Epithelial cell of proximal tubule (primary cell): ENCODE measurements at regions not wholly inside any gene's neighbourhood (a gene's known extent, or its start where the extent isn't known, plus 50 kb on each side); places are given as distances from the start of the nearest gene placed in this dataset.

Experiments used
- DNase-seq: peaks from one replicate; pipeline ENCODE4 v3.0.0-alpha.2; 2011; ENCODE audit warnings: low read depth
- H3K4me3 ChIP-seq: 2 replicates; pipeline ENCODE4 v1.5.1; 2011; ENCODE audit warnings: low read depth, mild to moderate bottlenecking, low read length
- TF ChIP-seq, protein P1 (sequence below): conservative IDR thresholded peaks from 2 replicates; pipeline ENCODE4 v1.5.1; 2012; ENCODE audit warnings: low read depth, mild to moderate bottlenecking, low read length

DNA sequence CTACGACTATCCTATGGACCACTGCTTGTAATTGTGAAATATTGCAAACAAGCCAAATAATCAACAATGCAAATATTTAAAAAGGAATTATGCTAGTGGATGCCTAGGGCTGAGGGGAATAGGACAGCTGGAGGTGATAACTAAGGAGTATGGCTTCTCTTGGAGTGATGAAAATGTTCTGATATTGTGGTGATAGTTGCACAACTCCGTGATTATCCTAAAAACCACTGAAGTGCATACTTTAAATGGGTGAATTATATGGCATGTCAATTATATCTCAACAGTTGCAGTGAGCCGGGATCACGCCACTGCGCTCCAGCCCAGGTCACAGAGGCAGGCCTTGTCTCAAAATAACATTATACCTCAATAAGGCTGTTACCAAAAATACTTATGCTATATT is 125.1 kb upstream of the SH3BP4 start:
- no peak overlapping the region for H3K4me3 ChIP-seq
- DNase-seq = no peak
- TF ChIP-seq, protein P1, sequence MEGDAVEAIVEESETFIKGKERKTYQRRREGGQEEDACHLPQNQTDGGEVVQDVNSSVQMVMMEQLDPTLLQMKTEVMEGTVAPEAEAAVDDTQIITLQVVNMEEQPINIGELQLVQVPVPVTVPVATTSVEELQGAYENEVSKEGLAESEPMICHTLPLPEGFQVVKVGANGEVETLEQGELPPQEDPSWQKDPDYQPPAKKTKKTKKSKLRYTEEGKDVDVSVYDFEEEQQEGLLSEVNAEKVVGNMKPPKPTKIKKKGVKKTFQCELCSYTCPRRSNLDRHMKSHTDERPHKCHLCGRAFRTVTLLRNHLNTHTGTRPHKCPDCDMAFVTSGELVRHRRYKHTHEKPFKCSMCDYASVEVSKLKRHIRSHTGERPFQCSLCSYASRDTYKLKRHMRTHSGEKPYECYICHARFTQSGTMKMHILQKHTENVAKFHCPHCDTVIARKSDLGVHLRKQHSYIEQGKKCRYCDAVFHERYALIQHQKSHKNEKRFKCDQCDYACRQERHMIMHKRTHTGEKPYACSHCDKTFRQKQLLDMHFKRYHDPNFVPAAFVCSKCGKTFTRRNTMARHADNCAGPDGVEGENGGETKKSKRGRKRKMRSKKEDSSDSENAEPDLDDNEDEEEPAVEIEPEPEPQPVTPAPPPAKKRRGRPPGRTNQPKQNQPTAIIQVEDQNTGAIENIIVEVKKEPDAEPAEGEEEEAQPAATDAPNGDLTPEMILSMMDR = no peak

DNA sequence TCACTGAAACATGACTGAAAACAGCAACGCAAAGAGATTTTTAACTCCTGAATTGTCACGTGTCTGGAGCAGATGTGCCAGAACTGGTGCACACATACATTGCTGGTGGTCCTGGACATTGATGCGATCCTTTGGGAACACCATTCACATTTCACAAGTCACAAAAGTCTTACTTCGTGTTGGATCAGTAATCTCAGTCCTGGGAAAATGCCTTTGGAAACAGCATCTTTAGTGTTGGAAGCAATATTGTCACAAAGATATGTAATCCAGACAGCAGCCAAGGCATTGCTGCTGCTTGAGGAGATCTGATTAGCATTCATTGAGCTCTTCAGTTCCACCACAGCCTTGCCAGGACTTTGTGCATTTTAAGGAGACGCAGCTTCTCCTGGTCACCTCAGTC is 126.2 kb upstream of the SH3BP4 start:
- DNase-seq = no peak
- H3K4me3 ChIP-seq = no peak overlapping the region
- TF ChIP-seq, protein P1 = no peak

DNA sequence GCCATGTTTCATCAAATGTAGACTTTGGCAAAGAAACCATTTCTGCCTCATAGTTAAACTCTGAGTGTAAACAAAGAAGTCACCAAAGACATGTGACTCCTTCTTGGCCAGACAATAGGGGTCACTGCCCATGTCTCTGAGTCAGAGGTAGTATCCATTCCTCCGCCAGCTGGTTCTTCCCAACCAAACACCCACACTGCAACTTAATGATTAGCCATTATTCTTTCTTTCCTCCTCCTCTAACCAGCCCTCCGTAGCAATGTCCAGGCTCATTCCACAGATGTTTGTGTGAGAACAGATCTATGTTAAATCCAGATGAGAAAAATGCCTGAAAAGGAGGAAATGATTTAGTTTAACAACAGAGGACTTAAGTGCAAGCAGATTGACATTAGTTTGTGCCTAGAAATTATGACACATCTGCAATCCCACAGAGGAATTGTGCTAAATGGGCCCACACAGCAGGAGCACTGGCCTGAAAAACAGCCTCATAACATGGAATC is 127.9 kb upstream of the SH3BP4 start:
- H3K4me3 ChIP-seq = no peak overlapping the region
- TF ChIP-seq, protein P1 = no peak
- peak; percentile 100 for DNase-seq

DNA sequence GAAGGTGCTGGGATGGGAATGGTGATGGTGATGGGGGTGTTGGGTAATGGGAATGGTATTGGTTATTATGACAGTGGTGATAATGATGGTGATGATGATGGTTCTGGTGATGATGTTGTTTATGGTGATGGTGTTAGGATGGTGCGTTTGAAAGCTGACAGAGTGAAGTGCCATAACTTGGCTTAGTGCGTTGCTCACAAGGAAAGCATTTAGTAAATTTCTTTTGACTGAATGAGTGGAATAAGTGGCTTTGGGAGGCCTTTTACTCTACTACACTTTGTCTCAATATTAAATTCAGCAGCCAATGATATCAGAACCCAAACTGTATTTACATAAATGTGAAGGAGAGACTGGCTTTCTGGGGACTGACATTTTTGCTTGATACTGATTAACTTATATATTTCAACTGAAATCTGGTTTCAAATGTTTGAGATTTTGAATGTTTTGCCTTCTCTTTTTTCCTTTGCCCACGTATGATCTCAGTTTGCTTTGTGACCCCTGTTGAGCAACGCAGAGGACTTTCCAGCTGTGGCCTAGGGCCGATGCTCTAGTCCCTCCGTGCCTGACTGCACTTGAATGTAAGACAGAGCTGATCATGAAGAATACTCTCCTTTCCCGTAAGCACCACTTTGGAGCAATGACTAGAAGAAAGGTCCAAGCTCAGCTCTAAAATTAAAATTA is 128.5 kb upstream of the SH3BP4 start:
- TF ChIP-seq, protein P1 = no peak
- no peak for DNase-seq
- H3K4me3 ChIP-seq = no peak overlapping the region

DNA sequence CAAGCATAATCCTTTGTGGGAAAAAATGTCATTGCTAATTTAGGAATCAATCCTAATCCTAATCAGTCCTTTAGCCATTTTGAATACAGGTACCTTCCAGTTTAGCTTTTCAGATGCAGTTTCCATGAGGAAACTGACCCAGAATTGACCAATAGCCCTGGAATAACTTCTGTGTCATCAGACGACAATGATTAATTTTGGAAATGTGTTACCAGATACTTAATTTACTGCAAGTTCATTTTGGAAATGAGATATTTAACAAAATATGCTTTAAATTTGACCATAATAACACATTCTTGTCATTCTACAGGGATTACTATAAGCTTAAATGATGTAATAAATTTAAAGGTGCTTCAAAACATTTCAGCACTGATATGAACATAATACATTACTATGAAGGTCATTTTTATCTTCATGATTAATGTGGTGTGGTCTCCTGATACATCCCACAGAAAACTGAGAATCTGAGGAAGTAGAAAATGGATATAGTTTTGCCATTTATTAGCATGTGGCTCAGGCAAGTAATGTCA is 129.8 kb upstream of the SH3BP4 start:
- TF ChIP-seq, protein P1 = no peak
- DNase-seq = no peak
- no peak overlapping the region for H3K4me3 ChIP-seq

DNA sequence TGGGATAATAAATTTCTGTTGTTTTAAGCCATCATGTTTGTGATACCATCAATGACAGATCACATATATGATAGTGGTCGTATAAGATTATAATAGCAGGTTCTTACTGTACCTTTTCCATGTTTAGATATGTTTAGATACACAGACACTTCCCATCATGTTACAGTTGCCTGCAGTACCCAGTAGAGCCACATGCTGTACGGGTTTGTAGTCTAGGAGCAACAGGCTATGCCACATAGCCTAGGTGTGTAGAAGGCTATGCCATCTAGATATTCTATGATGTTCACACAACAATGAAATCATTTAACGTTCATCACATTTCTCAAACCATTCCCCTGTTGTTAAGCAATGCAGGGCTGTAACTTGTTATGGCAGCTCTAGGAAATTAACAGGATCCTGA is 132.9 kb upstream of the SH3BP4 start:
- DNase-seq = no peak
- H3K4me3 ChIP-seq = no peak overlapping the region
- TF ChIP-seq, protein P1 = peak; percentile 34

DNA sequence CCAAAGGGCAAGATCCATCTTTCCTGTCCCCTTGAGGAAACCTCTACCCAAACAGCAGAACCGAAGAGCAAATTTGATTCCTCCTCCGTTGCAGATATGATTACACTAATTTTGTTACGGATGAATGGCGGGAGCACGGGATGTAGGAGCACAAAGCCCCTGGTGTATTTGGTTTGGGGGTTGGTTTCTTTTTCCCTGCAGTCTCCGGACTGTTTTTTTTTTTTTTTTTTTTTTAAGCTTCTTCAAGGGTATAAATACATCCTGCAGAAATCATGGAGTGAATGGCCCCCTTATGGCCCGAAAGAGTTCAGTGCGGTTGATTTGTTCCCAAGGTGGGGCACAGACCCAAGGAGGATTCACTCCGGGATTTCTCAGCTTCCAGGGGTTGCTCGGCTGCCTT is 135.3 kb upstream of the SH3BP4 start:
- H3K4me3 ChIP-seq = no peak overlapping the region
- no peak for DNase-seq
- TF ChIP-seq, protein P1 = no peak
